Superior temporal gyrus (tissue), 1 donor: ENCODE measurements at regions not wholly inside any gene's neighbourhood (a gene's known extent, or its start where the extent isn't known, plus 50 kb on each side); places are given as distances from the start of the nearest gene placed in this dataset.

Experiments used
- DNase-seq: peaks from one replicate; pipeline ENCODE4 v3.0.0-alpha.2; 2016; ENCODE audit errors: extremely low spot score

DNA sequence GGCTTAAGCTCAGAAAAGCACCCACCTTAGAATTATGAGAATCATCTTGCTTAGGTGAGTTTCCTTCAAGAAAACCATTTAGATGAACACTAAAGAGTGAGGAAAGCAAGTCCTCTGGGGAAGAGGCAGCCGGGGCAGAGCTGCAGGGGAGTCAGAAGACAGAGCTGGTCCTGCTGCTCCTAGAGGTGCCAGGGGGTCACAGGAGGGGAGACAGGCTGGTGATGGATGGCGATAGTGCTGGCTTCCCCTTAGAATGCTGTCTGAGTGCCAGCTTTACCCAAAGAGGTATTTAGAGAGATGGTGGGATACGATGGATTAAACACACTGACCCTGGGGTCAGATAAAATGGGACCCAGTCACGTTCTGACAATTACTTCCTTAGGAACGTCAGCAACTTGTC lies 269.4 kb downstream of the TDRD15 start:
- DNase-seq, result no peak

GRCh38 chr2:21395366-21395765 lies 271.6 kb downstream of the TDRD15 start:
- DNase-seq, result peak; percentile 76

DNA sequence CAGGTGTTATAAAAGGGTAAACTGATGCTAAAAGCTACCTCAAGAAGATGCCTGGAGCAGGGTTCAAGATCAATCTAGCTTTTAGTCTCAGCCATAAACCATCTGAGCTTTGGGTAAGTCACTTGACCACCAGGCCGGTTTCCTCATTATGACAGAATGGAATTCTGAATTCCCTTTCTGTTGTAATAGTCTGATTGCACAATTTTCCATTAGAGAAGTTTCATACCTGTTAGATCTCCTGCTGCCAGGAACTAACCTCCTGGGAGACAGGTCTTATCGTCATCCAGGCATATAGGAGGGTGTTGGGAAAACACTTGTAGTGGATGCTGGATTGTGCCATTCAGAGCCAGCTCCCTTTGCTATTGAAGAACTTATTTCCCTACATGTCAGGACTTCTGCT lies 272.5 kb downstream of the TDRD15 start:
- no peak for DNase-seq

DNA sequence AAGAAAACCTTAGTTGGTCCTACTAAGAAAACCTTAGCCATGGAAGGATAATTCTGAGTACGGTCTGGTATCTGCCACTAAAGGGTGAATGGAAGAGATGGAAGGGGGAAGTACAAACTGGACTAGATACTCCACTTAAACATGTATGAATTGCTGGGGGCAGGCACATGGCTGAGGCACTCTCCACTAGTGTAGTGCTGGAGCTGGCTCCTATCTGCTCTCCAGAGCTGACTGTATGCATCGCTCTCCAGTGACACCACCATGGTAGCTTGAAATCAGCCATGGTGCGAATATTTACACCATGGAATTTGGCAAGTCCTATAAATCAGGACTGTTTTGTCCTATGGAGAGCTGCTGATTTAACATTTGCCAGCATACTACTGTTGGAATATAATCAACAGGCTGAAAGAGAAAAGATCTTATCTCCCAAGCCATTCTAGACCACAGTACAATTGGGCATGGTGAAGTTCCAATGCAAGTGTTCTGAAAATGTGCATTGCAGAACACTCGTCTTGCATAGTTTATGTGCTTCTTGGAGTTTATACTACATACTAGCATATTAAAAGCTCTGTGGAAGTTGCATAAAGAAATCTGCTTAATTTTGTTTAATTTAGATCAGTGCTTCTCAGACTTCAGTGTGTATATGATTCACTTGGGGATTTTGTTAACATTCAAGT lies 277.4 kb downstream of the TDRD15 start:
- no peak for DNase-seq

DNA sequence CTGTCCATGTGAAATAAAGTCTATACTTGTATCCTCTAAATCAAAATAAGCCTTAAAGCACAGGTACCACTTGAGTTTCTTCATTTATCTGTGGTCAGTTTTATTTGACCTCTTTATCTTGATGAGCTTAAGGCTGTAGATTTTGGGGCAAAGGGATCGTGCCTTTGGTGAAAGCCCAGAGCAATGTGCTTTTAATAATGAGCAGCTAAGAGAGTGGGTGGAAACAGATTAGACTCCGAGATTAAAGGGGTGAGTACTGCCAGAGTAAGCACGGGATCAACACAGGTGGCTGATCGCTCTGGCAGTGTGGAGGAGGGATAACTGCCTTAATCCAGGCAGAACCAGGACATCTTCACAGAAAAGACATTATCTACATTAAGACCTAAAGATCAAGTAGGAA lies 280.4 kb downstream of the TDRD15 start:
- no peak for DNase-seq

GRCh38 chr2:21404827-21405625 lies 281.3 kb downstream of the TDRD15 start:
- DNase-seq, result no peak

DNA sequence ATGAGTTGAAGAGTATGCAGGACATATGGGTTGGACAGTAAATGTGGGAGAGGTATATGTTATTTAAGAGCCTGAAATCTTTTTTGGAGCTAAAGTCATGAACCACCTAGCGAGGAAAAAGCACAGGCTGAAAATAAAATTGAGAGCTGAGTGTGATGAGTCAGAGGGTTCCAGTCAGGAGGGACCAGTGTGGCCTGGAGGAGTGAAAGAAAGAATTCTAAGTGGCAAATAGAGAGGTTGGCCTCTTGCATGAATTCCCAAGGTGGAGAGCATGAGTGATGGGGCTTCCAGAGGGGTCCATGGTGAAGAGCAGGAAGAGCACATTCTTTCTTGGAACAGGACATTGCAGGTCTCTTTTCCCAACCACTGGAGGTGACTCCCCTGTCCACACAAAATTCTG lies 282.6 kb downstream of the TDRD15 start:
- DNase-seq, result no peak

DNA sequence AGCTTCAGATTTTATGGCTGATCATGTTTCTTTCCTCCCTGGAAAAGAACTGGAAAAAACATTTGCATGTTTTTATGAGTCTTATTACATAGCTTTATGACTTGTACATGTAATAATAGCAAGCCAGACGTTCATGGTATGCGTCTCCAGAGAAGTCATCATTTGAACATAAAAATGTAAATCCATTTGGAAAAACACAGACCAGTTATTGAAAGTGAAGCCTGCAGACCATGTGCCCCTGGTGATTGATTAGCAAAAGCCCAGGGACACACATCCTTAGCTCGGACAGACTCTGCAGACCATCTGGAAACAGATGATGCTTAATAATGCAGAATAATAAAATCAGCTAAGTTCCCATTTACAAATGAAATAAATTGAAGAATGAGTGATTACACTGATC lies 283.1 kb downstream of the TDRD15 start:
- no peak for DNase-seq

- no peak for DNase-seq
Measured at GRCh38 chr2:21407851-21408250, 284.1 kb downstream of the TDRD15 start.

DNA sequence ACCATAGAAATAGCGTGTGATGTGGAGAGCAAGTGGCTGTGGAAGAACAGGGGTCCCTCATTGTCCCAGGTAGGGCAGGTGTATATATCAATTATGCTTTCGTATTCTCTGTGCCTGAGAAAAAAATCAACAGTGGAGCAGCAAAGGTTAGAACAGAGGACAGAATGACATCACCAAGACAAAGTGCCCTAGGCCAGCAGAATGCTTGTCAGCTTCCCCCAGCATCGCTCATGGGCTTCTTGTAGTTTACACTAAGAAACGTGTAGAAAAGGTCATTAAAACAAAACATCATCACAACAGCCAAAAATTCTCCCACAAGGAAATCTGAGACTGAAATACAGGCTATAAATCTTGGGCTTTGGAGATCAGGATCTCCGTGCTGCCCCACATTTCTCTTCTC lies 288.0 kb downstream of the TDRD15 start:
- no peak for DNase-seq

- DNase-seq, result no peak
Measured at GRCh38 chr2:21412944-21413443, 289.2 kb downstream of the TDRD15 start.

GRCh38 chr2:21415234-21415633 lies 291.5 kb downstream of the TDRD15 start:
- no peak for DNase-seq

- DNase-seq, result no peak
Measured at GRCh38 chr2:21416226-21416625, 292.5 kb downstream of the TDRD15 start.

- no peak for DNase-seq
Measured at GRCh38 chr2:21418456-21418855, 294.7 kb downstream of the TDRD15 start.

DNA sequence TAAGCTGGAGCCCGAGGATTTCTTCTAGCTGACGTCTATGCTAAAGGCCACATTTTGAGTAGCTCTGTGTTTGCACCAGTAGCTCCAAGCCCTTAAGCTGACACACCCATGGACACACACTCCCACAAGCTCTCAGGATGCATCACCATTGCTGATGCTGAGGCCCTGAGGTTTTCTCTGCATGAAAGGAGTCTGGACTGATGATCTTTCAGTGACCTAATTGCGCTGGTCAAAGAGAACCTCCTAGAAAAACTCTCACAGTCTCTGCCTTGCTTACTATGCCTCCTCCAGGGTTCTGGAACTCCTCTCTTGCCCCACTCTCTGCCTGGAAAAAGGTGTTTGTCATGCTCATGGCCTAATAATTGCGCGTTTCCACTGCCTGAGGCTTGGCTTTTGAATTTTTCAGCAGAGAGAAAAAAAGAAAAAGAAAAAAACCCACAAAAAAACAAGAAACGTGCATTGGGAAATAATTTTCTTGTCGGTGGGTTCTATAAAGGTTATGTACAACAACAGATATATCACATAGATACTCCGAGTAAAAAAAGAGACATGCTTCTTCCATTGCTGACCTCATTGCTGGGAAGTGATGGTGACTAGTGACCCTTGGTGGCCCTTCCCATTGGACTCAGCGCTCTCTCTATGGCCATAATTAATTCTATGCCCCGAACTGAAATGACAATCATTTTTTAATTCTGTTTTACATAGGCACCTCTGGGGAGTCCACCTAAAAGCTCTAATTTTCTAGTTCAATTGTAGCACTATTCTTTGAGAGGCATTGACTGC lies 297.0 kb downstream of the TDRD15 start:
- no peak for DNase-seq

DNA sequence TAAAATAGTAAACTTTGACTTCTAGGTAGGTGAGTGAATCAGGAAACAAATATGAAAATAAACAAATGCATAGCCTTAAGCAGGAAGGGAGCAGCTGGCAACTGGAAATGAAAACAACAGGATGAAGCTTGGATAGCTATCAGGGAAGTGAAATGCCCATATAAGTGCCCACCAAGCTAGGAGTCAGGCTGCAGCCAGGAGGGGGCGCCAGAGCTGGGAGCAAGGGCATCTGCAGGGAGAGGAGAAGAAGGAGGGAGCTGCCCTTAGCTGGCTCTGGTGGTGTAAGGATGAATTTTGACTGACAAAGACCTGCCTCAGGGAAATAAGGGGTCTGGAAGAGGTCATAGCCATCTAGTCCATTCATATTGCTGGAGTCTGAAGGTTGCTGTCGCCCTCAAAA lies 298.3 kb downstream of the TDRD15 start:
- DNase-seq, result no peak

- DNase-seq, result no peak
Measured at GRCh38 chr2:21422724-21423522, 299.2 kb downstream of the TDRD15 start.

DNA sequence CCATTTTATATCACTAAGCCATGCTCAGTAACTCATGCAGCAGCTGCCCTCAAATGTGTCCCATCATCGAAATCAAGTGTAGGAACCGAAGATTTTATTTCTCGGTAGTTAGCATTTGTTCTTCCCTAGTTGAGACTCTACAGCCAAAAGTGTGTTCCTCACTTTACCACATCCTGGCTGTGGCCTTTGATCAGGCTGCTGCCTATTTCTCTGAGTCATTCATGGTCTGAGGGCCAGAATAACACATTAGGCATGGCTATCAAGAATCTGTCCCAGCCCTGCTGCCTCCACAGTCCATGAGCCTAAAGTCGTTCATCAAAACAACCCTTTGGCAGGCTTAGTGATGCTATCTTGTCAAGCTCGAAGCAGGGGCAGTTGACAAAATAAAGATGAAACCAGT lies 300.1 kb downstream of the TDRD15 start:
- DNase-seq, result no peak

DNA sequence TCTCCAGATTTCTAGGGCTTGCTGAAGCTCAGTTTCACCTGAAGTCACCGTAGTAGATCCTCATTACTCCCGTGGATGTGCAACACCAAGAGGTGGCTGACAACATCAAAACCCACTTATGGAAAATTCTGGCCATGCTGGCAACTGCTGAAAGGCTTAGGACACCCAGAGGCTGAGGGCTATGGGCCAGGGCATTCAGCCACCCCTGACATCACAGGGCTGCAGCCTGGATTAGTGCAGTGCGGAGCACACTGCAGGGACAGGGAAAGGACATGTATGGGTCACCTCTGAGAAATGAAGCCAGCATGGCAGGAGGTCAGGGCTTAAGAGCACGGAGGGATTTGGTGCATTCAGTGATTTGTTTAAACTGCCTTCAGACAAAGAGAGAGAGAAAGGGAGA lies 300.6 kb downstream of the TDRD15 start:
- no peak for DNase-seq

- DNase-seq, result no peak
Measured at GRCh38 chr2:21427606-21428005, 303.8 kb downstream of the TDRD15 start.

DNA sequence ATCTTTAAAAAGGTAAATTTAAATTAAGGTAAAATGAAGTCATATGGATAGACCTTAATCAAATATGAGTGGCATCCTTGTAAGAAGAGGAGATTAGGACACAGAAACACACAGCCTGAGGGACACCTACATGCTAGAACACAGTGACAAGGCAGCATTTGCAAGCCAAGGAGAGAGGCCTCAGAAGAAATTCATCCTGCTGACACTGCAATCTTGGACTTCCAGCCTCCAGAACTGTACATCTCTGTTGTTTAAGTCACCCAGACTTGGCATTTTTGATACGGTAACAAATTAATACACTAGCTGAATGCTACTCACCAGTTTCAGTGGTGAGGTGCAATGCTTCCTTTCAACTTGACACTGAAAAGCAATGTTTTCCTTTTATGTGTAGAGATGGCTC lies 305.0 kb downstream of the TDRD15 start:
- DNase-seq, result no peak

DNA sequence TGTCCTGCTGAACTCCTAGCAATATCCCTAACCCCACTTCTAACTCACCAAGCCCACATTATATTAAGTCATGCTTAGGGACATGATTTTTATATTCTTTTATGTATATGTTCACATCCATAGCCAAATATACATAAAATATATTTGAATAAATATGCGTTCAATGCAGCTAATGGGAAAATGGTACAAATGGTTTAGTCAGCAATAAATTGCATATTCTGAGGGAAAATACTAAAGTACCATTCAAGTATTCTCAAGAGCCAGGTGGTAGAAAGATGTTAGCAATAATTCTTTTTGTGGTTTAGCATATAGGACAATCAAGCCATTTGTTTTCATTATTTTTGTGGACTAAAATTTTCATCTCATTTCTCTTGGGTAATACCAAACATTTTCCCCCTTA lies 306.0 kb downstream of the TDRD15 start:
- DNase-seq, result no peak
